GM10248 (cell line): ENCODE measurements at regions not wholly inside any gene's neighbourhood (a gene's known extent, or its start where the extent isn't known, plus 50 kb on each side); places are given as distances from the start of the nearest gene placed in this dataset.

Experiments
- CTCF ChIA-PET: fragments of 300-600 bp; sonication (Branson Sonifier 250); formaldehyde crosslinking; extraction: SDS; loops from one replicate; lab custom pipeline; 2021; ENCODE audit warnings: antibody characterized with exemption; lab: Yijun Ruan, JAX
- POLR2A ChIA-PET: fragments of 350-650 bp; sonication (Branson Sonifier 250); formaldehyde crosslinking; extraction: SDS; loops from one replicate; lab custom pipeline; 2020; ENCODE audit warnings: antibody characterized with exemption; lab: Yijun Ruan, JAX
- DNase-seq: peaks from one replicate; pipeline ENCODE4 v3.0.0; 2012; ENCODE audit errors: extremely low spot score
- CTCF ChIP-seq: IDR thresholded peaks from 2 replicates; pipeline ENCODE4 v1.5.1; 2012; ENCODE audit warnings: mild to moderate bottlenecking, low read depth; ENCODE audit errors: extremely low read depth, missing control alignments, control extremely low read depth

GRCh38 chr18:66734451-66734850, 130.6 kb upstream of the CDH19 start:
- no peak for TF ChIP-seq CTCF
- ChIA-PET CTCF (no interaction called here), POLR2A (no interaction called here)
- no peak for DNase-seq

- DNase-seq: no peak
- POLR2A ChIA-PET: no interaction called here
- no peak for TF ChIP-seq CTCF
- CTCF ChIA-PET: interaction anchor here (1.0 kb wide), 1 partner anchor 74 kb away, joined by 3 read pairs; no protein-coding TSS in a partner anchor
These were observed 128.0 kb upstream of the CDH19 start for GRCh38 chr18:66731890-66732289.

- TF ChIP-seq CTCF: no peak
- ChIA-PET POLR2A (no interaction called here), CTCF (interaction anchor here (1.1 kb wide), 1 partner anchor 27 kb away, joined by 3 read pairs; no protein-coding TSS in a partner anchor)
- no peak for DNase-seq
These were observed 125.8 kb upstream of the CDH19 start for GRCh38 chr18:66729442-66730239.

- CTCF ChIA-PET: interaction anchor here (1.1 kb wide), 1 partner anchor 26 kb away, joined by 3 read pairs; no protein-coding TSS in a partner anchor
- POLR2A ChIA-PET: no interaction called here
- TF ChIP-seq CTCF: no peak
- no peak for DNase-seq
These were observed 125.1 kb upstream of the CDH19 start for GRCh38 chr18:66728951-66729350.

- CTCF ChIA-PET: no interaction called here
- POLR2A ChIA-PET: no interaction called here
- TF ChIP-seq CTCF: no peak
- DNase-seq: no peak
These were observed 124.1 kb upstream of the CDH19 start for GRCh38 chr18:66727991-66728390.

GRCh38 chr18:66724664-66725356, 120.9 kb upstream of the CDH19 start:
- CTCF ChIA-PET: interaction anchor here (1.1 to 1.5 kb wide), 2 partner anchors 17 to 18 kb away, joined by 3 read pairs; no protein-coding TSS in a partner anchor
- DNase-seq: no peak
- POLR2A ChIA-PET: no interaction called here
- TF ChIP-seq CTCF: no peak
